AG09319 (cell line): ENCODE measurements at regions not wholly inside any gene's neighbourhood (a gene's known extent, or its start where the extent isn't known, plus 50 kb on each side); places are given as distances from the start of the nearest gene placed in this dataset.

Experiments
- DNase-seq: peaks from one replicate; pipeline ENCODE4 v3.0.0-alpha.2; 2010; ENCODE audit warnings: low read depth; ENCODE audit errors: extremely low read depth
- TF ChIP-seq, protein P1 (sequence below): IDR thresholded peaks from 2 replicates; pipeline ENCODE4 v1.5.1; 2011; ENCODE audit warnings: low read depth, mild to moderate bottlenecking, inconsistent platforms, low read length, moderate library complexity

DNA sequence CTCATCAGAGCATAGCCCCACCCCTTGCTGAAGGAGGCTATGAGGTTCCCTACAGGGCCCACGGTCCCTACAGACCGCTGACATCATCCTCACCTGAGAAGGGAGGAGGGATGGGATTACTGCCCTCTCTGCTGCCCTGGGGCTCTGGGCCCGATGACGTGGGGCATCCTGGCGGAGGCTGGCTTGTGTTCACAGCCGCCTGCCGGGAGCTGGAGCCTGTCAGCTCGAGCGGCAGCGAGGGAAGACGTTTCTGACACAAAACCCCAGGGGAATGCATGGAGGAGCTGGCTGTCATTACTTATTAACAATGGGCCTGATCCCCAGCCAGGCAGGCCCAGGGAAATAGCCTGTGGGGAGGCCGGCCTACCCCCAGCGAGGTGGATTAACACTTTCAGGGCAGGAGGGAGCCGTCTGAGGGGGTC lies 106.6 kb upstream of the ATP6AP2 start:
- DNase-seq: no peak
- TF ChIP-seq, protein P1, sequence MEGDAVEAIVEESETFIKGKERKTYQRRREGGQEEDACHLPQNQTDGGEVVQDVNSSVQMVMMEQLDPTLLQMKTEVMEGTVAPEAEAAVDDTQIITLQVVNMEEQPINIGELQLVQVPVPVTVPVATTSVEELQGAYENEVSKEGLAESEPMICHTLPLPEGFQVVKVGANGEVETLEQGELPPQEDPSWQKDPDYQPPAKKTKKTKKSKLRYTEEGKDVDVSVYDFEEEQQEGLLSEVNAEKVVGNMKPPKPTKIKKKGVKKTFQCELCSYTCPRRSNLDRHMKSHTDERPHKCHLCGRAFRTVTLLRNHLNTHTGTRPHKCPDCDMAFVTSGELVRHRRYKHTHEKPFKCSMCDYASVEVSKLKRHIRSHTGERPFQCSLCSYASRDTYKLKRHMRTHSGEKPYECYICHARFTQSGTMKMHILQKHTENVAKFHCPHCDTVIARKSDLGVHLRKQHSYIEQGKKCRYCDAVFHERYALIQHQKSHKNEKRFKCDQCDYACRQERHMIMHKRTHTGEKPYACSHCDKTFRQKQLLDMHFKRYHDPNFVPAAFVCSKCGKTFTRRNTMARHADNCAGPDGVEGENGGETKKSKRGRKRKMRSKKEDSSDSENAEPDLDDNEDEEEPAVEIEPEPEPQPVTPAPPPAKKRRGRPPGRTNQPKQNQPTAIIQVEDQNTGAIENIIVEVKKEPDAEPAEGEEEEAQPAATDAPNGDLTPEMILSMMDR: no peak

DNA sequence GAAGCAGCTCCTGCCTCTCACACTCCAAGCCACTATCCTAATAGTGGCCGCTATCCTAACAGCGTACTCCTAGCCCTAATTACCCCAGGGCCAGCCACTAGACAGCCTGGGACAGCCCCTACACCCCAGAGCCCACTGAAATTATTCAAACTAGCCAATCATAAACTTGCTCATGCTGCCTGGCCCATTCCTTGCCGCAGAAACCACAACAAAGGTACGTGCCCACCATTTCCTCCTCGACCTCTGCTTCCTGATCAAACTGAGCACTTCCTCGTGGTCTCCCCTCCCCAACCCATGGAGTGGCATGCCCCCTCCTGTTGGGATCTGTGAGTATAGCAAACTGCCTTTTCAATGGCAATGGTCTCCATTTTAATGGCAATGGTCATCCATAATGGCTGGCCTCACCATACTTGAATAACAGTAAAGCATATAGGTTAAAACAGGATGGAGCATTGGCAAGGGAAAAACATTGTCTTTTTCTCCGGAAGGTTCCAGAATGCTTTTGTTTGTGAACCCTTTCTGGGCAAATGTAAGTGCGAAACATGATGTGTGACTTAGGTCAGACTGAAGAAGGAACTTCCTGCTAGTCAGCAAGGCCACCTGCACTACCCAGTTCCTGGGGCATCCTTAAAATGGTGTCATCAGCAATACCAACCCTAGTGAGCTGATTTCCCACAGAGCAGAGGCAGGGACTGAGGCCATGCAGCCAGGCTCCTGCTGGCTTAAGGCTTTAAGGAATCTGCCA lies 107.1 kb upstream of the ATP6AP2 start:
- DNase-seq: no peak
- TF ChIP-seq, protein P1: no peak

DNA sequence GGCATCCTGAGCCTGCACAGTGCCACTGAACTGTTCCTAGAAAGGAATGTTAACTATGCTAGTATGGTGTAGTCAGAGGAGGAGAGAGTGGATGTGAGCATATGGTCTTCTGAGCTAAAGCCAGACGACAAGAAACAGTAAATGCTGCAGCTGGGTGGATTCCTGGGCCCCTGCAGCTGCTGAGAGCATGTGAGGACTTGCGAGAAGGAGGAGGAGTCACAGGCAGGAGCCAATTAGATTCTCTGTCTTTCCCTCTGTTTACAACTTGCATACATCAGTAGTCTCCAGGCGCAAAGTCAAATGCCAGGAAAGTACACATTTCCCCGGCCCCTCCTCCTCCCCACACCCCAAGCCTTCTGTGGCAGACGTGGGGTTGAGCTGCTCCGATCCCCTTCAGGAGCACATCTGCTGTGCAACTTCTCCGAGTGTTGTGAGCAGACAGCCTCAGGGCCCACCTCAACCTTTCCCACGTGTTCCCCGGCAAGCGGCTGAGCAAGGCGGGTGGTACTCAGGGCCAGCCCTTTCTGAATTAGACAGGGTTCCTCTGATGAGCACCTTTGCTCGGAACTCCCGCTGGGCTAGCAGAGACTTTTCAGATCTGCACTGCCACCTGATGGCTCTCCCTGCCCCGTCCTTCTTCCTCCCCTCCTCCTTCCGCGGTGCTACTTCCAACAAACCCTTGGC lies 108.7 kb upstream of the ATP6AP2 start:
- TF ChIP-seq, protein P1: no peak; the same call in 1 of the 2 replicates
- peak; percentile 25 for DNase-seq

DNA sequence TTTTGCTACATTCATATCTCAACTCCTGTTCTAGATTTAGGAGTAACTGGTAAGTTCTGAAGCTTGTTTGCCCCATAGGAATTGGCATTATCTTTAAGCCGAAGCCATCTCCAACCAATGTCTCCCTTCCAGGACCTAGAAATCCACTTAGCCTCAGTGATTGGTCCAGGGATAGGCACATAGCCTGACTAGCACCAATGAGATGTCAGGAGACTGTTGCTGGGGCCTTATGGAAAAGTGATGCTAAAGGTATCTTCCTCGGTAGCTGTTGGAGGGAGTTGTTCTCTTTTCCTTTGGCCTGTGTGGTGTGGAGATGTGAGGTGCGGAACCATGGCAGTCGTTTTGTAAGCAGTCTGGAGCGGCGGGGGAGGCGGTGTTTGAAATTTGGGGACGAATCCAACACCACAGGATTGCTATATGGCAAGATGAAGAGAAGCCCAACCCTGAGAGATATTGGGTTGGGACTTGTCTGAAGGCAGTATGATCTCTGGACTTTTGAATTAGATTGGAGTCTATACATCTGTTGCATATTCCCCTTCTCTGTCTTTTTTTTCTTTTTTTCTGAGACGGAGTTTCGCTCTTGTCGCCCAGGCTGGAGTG lies 109.8 kb upstream of the ATP6AP2 start:
- TF ChIP-seq, protein P1: no peak
- no peak for DNase-seq

DNA sequence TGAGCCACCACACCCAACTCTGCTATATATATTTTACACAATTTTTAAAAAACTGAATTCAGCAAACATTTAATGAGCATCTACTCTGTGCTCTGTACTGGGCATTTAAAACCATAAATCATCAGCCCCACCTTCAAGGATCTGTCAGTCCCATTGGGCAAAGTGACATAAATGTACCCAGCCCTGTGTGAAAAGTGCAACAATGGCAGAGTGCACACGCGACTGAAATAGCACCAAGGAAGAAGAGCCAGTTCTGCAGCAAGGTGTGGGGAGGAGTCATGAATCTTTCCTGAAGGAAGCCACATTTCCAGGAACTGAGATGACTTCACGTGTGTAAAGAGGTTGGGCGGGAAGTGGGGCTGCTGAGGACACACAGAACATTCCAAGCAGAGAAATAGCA lies 111.5 kb upstream of the ATP6AP2 start:
- TF ChIP-seq, protein P1: no peak
- no peak for DNase-seq

DNA sequence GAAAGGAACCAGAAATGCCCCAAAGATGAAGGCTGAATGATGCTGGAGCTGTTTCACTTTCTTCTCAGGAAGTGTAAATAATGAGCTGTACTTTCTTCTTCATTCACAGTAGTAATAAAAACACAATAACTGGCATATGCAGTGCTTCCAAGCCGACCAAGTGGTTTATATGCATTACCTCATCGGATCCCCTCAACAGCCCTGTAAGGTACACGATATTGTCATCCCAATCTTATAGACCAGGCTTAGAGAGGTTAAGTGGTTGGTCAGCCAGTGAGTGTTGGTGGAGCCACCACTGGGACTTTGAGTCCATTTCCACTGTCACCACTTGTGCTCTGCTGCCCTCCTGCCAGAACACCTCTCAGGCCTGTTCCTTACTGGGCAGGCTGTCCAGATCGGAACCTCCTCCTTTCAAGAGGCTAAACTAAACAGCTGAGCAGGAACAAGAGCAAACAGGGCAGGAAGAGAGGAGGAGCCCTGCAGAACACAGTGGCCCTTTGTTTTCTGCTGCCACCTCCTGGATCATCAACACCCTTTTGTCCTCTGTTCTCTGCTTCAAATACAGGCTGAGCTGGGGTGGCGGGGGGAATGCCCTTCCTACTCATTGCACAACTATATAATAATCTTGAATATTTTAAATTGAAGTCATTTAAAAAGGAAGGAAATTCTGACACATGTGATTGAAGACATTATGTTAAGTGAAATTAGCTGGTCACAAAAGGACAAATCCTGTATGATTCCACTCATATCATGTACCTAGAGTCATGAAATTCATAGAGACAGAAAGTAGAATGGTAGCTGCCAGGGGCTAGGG lies 112.5 kb upstream of the ATP6AP2 start:
- no peak for DNase-seq

More for the DNA sequence above, 112.5 kb upstream of the ATP6AP2 start:
- TF ChIP-seq, protein P1: peak; percentile 19
